Nucleus accumbens (tissue), 56 donors: ENCODE measurements at regions not wholly inside any gene's neighbourhood (a gene's known extent, or its start where the extent isn't known, plus 50 kb on each side); places are given as distances from the start of the nearest gene placed in this dataset.

Experiments
- DNase-seq, 56 donors: peaks; one replicate each; lab custom pipeline; 2025; lab: John Stamatoyannopoulos, UW

- DNase-seq, result no peak
Measured at GRCh38 chr2:185891403-185891802, 152.8 kb downstream of the FSIP2 start.

- DNase-seq, result no peak
Measured at GRCh38 chr2:185891804-185892411, 153.3 kb downstream of the FSIP2 start.

DNA sequence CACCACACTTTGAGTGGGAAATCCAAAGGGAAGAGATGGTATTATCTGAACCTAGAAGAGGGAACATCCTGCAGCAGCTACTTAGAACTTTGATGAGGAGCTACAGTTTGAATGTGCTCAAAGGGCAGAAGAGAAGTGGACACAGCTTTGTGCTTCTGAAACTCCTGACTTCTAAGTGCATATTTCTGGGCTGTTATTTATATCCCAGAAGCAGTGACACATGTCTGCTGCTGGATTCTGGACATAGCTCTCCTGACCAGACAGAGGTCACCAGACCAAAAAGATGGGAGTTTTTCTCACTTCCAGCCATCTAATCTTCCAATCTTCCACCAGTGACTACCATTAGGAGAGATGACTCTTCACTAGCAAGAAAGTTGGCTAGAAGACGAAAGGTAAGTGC is 153.9 kb downstream of the FSIP2 start:
- DNase-seq, result no peak

DNA sequence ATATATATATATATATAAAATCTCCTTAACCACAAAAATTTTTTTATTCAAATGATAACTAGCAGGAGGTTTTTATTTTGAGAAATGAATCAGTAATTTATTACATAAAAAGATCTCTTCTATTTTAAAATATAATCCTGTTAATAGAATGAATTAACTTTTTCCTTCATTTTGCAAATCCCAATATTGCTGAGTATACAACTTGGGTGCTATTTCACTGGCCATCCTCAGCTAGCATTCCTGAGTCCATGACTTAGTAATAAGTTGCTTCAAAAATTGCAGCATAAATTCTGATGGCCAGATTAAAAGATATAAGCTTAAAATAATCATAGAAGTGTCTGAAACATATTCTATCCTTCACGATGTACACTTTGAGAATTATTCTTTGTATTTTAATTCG is 155.6 kb downstream of the FSIP2 start:
- DNase-seq, result no peak

DNA sequence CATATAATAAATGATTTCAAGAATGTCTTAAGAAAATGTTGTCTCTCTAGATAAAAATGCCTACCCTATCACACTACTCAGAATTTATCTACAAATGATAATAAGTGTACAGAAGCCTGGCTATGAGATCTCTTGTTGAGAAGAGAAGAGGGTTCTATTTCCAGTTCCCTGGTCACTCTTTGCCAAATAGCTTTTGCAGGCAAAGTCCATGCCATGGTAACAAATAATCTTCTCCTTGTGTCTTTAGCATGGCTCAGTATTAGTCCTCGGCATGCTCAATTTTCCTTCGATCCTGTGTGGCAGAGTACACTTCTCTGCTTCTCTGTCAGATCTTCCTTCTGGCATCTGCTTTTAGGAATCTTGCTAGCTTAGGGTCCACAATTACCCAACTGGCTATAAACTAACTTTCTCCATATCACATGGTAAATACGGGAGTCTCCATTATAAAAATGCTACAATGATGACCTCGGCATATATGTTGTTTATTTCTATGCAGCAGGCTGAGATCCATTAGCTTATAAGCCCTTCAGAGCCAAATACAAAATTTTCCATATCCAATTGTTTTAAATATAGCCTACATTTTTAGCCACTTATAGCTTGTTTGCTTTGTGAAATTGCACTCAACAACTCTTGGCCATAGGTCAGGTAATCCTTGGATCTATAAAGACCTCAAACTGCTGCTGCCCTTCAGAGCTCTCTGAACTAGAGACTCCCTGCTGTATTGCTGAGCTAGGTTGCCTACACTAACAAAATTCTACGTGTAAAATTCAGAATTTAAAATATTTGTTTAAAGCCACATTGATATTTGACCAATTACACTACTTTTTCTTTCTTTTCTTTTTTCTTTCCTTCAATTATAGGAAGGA is 157.5 kb downstream of the FSIP2 start:
- no peak for DNase-seq

GRCh38 chr2:185899366-185899765 is 160.8 kb downstream of the FSIP2 start:
- no peak for DNase-seq

- DNase-seq, result no peak
Measured at GRCh38 chr2:185919155-185919554, 180.6 kb downstream of the FSIP2 start.

GRCh38 chr2:185921048-185921756 is 182.6 kb downstream of the FSIP2 start:
- DNase-seq, result no peak

DNA sequence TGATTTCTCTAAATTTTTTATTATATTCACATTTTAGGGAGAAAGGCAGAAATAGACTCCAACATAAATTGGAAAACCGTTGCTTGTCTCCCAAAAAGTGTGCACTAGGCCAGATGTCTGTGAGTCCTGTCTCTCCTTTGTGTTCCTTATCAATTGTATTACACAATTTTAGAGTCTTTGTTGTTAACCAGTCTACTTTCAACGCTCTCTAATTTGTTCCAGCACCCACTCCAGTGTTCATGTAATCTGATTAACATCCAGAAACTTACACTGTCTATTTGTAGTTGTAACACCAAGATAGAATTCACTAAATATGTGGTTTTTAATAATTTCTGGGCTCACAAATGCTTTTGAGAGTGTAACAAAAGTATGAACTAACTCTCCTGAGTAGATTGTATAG is 195.6 kb downstream of the FSIP2 start:
- no peak for DNase-seq

GRCh38 chr2:185939858-185940257 is 201.3 kb downstream of the FSIP2 start:
- DNase-seq, result no peak

GRCh38 chr2:185942855-185943254 is 204.3 kb downstream of the FSIP2 start:
- no peak for DNase-seq

DNA sequence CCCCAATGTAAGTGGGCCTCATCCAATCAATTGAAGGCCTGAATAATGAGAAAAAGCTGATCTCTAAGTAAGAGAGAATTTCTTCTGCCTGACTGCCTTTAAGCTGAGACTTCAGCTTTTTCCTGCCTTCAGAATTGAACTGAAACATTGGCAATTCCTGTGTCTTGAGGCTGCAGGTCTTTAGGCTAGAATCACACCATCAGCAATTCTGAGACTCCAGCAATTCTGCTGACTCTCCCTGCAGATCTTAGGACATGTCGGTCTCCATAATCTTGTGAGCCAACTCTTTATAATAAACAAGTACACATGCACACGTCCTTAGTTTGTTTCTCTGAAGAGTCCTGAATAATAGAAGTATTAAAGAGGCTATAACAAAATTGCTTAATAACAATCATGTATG is 209.1 kb downstream of the FSIP2 start:
- no peak for DNase-seq

DNA sequence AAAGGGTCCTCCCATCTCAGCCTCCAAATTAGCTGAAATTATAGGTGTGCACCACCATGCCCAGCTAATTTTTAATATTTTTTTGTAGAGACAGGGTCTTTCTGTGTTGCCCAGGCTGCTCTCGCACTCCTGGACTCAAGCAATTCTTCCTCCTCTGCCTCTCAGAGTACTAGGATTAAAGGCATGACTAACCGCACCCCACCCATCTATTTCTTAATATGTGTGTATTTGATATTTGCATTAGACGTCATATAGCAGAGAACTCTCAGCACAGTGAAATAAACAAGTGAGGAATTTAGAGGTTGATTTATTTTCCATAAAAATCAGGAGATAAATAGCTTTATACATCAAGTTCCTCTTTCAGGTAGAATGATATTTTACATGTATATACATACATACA is 213.5 kb downstream of the FSIP2 start:
- DNase-seq, result no peak

- DNase-seq, result no peak
Measured at GRCh38 chr2:185954389-185954788, 215.8 kb downstream of the FSIP2 start.

DNA sequence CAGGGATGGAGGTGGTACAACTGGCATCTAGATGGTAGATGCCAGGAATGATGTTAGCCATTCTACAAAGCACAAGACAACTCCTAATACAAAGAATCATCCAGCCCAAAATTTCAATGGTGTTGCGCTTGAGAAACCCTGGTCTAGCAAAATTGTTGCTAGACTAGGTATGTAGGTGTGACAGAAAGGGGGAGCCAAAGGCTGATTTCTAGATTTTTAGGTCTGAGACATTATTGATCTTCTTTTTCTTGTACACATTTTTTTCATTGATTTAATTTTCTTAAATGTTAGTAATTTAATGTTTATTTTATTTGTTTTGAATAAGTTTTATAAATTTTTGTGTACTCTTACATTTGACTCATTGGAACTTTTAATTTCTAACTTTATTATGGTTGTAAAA is 216.4 kb downstream of the FSIP2 start:
- DNase-seq, result no peak

DNA sequence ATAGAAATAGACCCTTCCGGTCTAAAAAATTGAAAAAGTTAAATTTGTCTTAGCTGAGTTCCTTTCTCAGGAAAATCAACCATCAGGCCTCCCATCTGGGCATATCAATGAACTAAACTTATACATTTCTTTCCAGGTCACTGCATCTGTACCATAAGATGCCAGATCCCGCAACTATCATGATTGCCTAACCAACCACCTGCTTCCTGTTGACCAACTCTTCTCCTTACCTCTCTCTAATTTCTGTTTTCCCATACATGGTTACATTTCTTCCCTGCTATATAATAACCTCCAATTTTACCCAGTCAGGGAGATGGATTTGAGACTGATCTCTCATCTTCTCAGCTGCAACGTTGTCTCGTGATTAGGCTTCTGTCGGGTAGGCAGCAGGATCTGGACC is 228.7 kb downstream of the FSIP2 start:
- no peak for DNase-seq

DNA sequence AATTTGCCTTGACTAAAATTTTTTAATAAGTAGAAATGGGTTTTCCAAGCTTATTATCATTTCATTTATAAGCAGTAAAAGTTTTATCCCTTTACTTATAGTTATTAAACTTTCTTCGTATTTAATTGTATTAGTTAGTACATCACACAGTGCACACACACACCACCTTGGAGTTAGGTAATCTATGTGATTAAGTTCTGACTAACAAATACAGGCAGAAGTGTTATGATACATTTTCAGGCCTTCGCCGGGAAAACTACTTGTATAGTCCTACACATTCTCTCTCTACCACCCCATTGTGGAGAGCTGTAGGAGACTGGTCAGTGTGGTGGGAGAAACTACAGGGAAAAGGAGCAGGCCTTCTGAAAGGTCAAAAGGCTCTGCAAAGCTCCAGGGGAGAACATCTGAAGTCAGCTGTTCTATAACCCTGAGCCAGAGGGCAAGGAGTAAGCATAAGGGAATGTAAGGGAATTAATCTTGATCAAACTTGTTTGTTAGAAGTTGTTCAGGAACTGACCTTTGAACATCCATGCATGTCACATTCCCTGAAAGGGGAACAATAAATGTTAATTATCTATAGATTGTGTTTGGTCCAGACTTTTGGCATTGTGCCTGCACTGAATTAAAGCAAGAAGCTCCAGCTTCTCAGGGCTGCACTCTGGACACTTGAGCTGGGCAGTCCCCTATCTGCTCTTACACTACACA is 231.7 kb downstream of the FSIP2 start:
- DNase-seq, result no peak

DNA sequence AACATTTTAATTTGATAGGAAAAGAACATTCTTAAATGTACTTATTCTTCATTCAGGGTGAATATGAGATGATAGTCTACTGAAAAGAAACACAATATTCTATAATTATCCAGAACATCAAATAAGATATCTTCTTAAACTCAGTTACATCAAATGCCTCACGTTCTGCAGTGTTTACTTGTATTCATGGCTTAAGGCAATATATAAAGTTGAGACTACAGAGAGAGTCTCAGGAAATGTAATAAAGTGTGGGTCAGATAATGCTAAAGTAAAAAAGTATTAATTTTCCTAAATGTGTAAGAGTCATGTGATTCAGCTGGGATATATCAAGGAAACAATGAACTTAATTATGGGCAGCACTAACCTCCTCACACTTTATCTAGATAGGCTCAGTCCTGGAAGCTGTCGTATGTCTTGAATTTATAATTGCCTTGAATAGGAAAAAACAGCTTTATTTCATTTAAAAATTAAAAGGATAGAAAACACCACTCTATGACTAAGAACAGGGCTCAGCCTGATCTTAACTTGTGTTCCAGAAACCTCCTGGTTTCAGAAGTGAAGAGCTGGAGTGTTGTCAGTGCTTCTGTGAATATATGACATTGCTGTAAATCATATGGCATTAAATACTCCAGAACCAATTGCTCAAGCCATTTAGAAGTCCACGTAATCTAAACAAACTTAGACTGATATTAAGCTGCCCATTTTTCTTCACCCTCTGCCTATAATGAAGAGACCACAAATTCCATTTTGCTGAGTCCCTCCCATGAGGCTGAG is 240.2 kb downstream of the FSIP2 start:
- no peak for DNase-seq

- no peak for DNase-seq
Measured at GRCh38 chr2:185979546-185980071, 241.0 kb downstream of the FSIP2 start.

DNA sequence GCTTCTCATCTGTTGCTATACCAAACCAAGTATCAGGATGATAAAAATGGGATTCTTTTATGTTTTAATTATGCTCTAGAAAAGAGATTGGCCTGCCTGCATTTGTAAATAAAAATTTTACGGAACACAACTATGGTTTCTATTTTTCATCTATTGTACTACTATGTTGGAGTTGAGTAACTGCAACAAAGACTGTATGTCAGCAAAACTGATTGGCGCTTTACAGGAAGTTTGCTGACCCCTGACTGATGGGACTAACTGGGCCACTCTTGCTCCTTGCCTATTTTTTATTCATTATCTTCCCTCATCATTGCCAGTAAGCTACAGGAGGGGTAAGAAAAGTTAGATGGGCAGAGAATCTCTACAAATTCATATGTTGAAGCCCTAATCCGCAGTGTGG is 242.3 kb downstream of the FSIP2 start:
- DNase-seq, result no peak
